Activated CD4-positive, alpha-beta T cell treated with anti-CD3 and anti-CD28 coated beads for 36 hours (primary cell): ENCODE measurements at regions not wholly inside any gene's neighbourhood (a gene's known extent, or its start where the extent isn't known, plus 50 kb on each side); places are given as distances from the start of the nearest gene placed in this dataset.

Experiments
- ATAC-seq: fragments of 200-7000 bp; cut with Tn5 transposase; one replicate; pipeline ENCODE4 v1.10.0; 2021; ENCODE audit warnings: mild to moderate bottlenecking, moderate library complexity
- CTCF ChIA-PET: fragments of 350-600 bp; sonication (Branson Sonifier 250); formaldehyde crosslinking; loops from one replicate; lab custom pipeline; 2021; ENCODE audit warnings: antibody characterized with exemption; lab: Charles Lee
- POLR2A ChIA-PET: fragments of 350-600 bp; sonication (Branson Sonifier 250); formaldehyde crosslinking; loops from one replicate; lab custom pipeline; 2021; ENCODE audit warnings: antibody characterized with exemption, inconsistent platforms; lab: Charles Lee
- DNase-seq: peaks from one replicate; pipeline ENCODE4 v3.0.0-alpha.2; 2020
- H3K27ac Mint-ChIP-seq: one replicate; pipeline ENCODE4 v1.8.0; 2021; ENCODE audit warnings: mixed read lengths
- H3K27me3 Mint-ChIP-seq: one replicate; pipeline ENCODE4 v1.8.0; 2021; ENCODE audit warnings: mixed read lengths
- H3K36me3 Mint-ChIP-seq: one replicate; pipeline ENCODE4 v1.8.0; 2021; ENCODE audit warnings: low read depth, mixed read lengths
- H3K4me1 Mint-ChIP-seq: one replicate; pipeline ENCODE4 v1.8.0; 2021; ENCODE audit warnings: mixed read lengths
- H3K4me3 Mint-ChIP-seq: one replicate; pipeline ENCODE4 v1.8.0; 2021; ENCODE audit warnings: mild to moderate bottlenecking, moderate library complexity, mixed read lengths
- H3K9me3 Mint-ChIP-seq: one replicate; pipeline ENCODE4 v1.8.0; 2021; ENCODE audit warnings: low read depth, mixed read lengths
- intact Hi-C, 2 experiments: fragments of 100-400 bp; cut with DNase I in 1 of 2; cut with micrococcal nuclease in 1 of 2; formaldehyde crosslinking; loops; one replicate each; pipeline versions ENCODE4 v1.14.2 to v1.15.1; 2022 to 2024; cut with DNase I, micrococcal nuclease

GRCh38 chr3:31008994-31009393, 114.5 kb upstream of the GADL1 start:
- no peak for DNase-seq
- ChIA-PET CTCF (no interaction called here), POLR2A (no interaction called here)
- Mint-ChIP-seq H3K27ac (no peak overlapping the region), H3K9me3 (no peaks in the 10 kb centered on the region), H3K4me1 (peaks cover 3% of the 10 kb centered on the region), H3K27me3 (no peaks in the 10 kb centered on the region), H3K36me3 (no peaks in the 10 kb centered on the region), H3K4me3 (no peak overlapping the region)
- intact Hi-C loops, result no loop called here
- ATAC-seq, result no peak

- no peak for ATAC-seq
- H3K27ac Mint-ChIP-seq, result no peak overlapping the region
- H3K9me3 Mint-ChIP-seq, result no peaks in the 10 kb centered on the region
- intact Hi-C loops, result no loop called here
- H3K27me3 Mint-ChIP-seq, result no peaks in the 10 kb centered on the region
- H3K36me3 Mint-ChIP-seq, result no peaks in the 10 kb centered on the region
- peaks cover 10% of the 10 kb centered on the region for H3K4me1 Mint-ChIP-seq
- H3K4me3 Mint-ChIP-seq, result no peak overlapping the region
- CTCF ChIA-PET, result interaction anchor here (1.0 kb wide), 1 partner anchor 13 kb away, joined by 3 read pairs; no protein-coding TSS in a partner anchor
- POLR2A ChIA-PET, result interaction anchor here (0.6 kb wide), 1 partner anchor 14 kb away, joined by 7 read pairs; no protein-coding TSS in a partner anchor
- DNase-seq, result no peak
These were observed 115.4 kb upstream of the GADL1 start for GRCh38 chr3:31009881-31010280.

- ATAC-seq, result no peak
These were observed 116.0 kb upstream of the GADL1 start for GRCh38 chr3:31010491-31010890.

GRCh38 chr3:31011380-31011779, 116.9 kb upstream of the GADL1 start:
- Mint-ChIP-seq H3K27me3 (no peaks in the 10 kb centered on the region), H3K27ac (no peak overlapping the region), H3K9me3 (no peaks in the 10 kb centered on the region), H3K4me1 (peaks cover 10% of the 10 kb centered on the region), H3K36me3 (no peaks in the 10 kb centered on the region), H3K4me3 (no peak overlapping the region)
- ChIA-PET POLR2A (no interaction called here), CTCF (interaction anchor here (1.3 kb wide), 2 partner anchors 10 to 243 kb away, joined by 3 to 5 read pairs; no protein-coding TSS in a partner anchor)
- DNase-seq (no peak), ATAC-seq (no peak)
- intact Hi-C loops, result no loop called here

More at GRCh38 chr3:31010491-31010890, 116.0 kb upstream of the GADL1 start:
- no peak for DNase-seq
- CTCF ChIA-PET, result interaction anchor here (1.0 kb wide), 1 partner anchor 12 kb away, joined by 3 read pairs; no protein-coding TSS in a partner anchor
- Mint-ChIP-seq H3K27me3 (no peaks in the 10 kb centered on the region), H3K4me1 (peaks cover 10% of the 10 kb centered on the region), H3K4me3 (no peak overlapping the region), H3K36me3 (no peaks in the 10 kb centered on the region), H3K27ac (no peak overlapping the region), H3K9me3 (no peaks in the 10 kb centered on the region)
- POLR2A ChIA-PET, result no interaction called here
- intact Hi-C loops, result no loop called here

GRCh38 chr3:31013090-31013489, 118.6 kb upstream of the GADL1 start:
- no peak for DNase-seq
- no peak overlapping the region for H3K4me3 Mint-ChIP-seq

GRCh38 chr3:31013843-31014242, 119.4 kb upstream of the GADL1 start:
- ChIA-PET POLR2A (no interaction called here), CTCF (interaction anchor here (1.4 kb wide), 1 partner anchor 116 kb away, joined by 3 read pairs; no protein-coding TSS in a partner anchor)
- Mint-ChIP-seq H3K4me1 (peaks cover 10% of the 10 kb centered on the region), H3K27me3 (no peaks in the 10 kb centered on the region), H3K36me3 (no peaks in the 10 kb centered on the region), H3K4me3 (no peak overlapping the region), H3K27ac (no peak overlapping the region), H3K9me3 (no peaks in the 10 kb centered on the region)
- no peak for DNase-seq
- ATAC-seq, result no peak
- intact Hi-C loops, result no loop called here

More at GRCh38 chr3:31013090-31013489, 118.6 kb upstream of the GADL1 start:
- H3K4me1 Mint-ChIP-seq, result peaks cover 10% of the 10 kb centered on the region
- no peaks in the 10 kb centered on the region for H3K9me3 Mint-ChIP-seq
- ChIA-PET CTCF (interaction anchor here (1.4 kb wide), 1 partner anchor 117 kb away, joined by 3 read pairs; no protein-coding TSS in a partner anchor), POLR2A (no interaction called here)
- H3K27ac Mint-ChIP-seq, result no peak overlapping the region
- intact Hi-C loops, result no loop called here
- H3K36me3 Mint-ChIP-seq, result no peaks in the 10 kb centered on the region
- H3K27me3 Mint-ChIP-seq, result no peaks in the 10 kb centered on the region
- no peak for ATAC-seq

- Mint-ChIP-seq H3K9me3 (no peaks in the 10 kb centered on the region), H3K27me3 (no peaks in the 10 kb centered on the region), H3K36me3 (no peaks in the 10 kb centered on the region), H3K27ac (no peak overlapping the region), H3K4me1 (peaks cover 7% of the 10 kb centered on the region), H3K4me3 (no peak overlapping the region)
- ATAC-seq, result peak; percentile 73
- ChIA-PET POLR2A (no interaction called here), CTCF (interaction anchor here (1.4 kb wide), 1 partner anchor 115 kb away, joined by 3 read pairs; no protein-coding TSS in a partner anchor)
- intact Hi-C loops, result no loop called here
- peak; percentile 32 for DNase-seq
These were observed 120.0 kb upstream of the GADL1 start for GRCh38 chr3:31014317-31015040.

- intact Hi-C loops, result no loop called here
- CTCF ChIA-PET, result interaction anchor here (1.0 kb wide), 1 partner anchor 16 kb away, joined by 3 read pairs; no protein-coding TSS in a partner anchor
- no peaks in the 10 kb centered on the region for H3K9me3 Mint-ChIP-seq
- H3K4me1 Mint-ChIP-seq, result peaks cover 7% of the 10 kb centered on the region
- no peak for DNase-seq
- no peak overlapping the region for H3K27ac Mint-ChIP-seq
- no peaks in the 10 kb centered on the region for H3K27me3 Mint-ChIP-seq
- POLR2A ChIA-PET, result interaction anchor here (0.5 kb wide), 1 partner anchor 47 kb away, joined by 3 read pairs; no protein-coding TSS in a partner anchor
- no peaks in the 10 kb centered on the region for H3K36me3 Mint-ChIP-seq
- no peak overlapping the region for H3K4me3 Mint-ChIP-seq
- ATAC-seq, result no peak
These were observed 121.7 kb upstream of the GADL1 start for GRCh38 chr3:31016196-31016595.

- peaks cover 5% of the 10 kb centered on the region for H3K9me3 Mint-ChIP-seq
- ChIA-PET CTCF (interaction anchor here (0.9 kb wide), 1 partner anchor 13 kb away, joined by 3 read pairs; no protein-coding TSS in a partner anchor), POLR2A (interaction anchor here (0.6 kb wide), 1 partner anchor 1891 kb away, joined by 3 read pairs; no protein-coding TSS in a partner anchor)
- H3K27ac Mint-ChIP-seq, result no peak overlapping the region
- H3K27me3 Mint-ChIP-seq, result no peaks in the 10 kb centered on the region
- H3K36me3 Mint-ChIP-seq, result no peaks in the 10 kb centered on the region
- H3K4me3 Mint-ChIP-seq, result no peak overlapping the region
- DNase-seq (no peak), ATAC-seq (no peak)
- H3K4me1 Mint-ChIP-seq, result no peaks in the 10 kb centered on the region
- intact Hi-C loops, result no loop called here
These were observed 128.3 kb upstream of the GADL1 start for GRCh38 chr3:31022716-31023115.

- H3K4me1 Mint-ChIP-seq, result no peaks in the 10 kb centered on the region
- no peak overlapping the region for H3K27ac Mint-ChIP-seq
- intact Hi-C loops, result no loop called here
- no peak for DNase-seq
- ChIA-PET CTCF (no interaction called here), POLR2A (no interaction called here)
- H3K27me3 Mint-ChIP-seq, result no peaks in the 10 kb centered on the region
- H3K4me3 Mint-ChIP-seq, result no peak overlapping the region
- H3K9me3 Mint-ChIP-seq, result peaks cover 12% of the 10 kb centered on the region
- H3K36me3 Mint-ChIP-seq, result no peaks in the 10 kb centered on the region
- ATAC-seq, result no peak
These were observed 131.1 kb upstream of the GADL1 start for GRCh38 chr3:31025541-31025940.

- intact Hi-C loops, result no loop called here
- CTCF ChIA-PET, result interaction anchor here (0.7 to 0.8 kb wide), 2 partner anchors 153 to 247 kb away, joined by 3 to 4 read pairs; no protein-coding TSS in a partner anchor
These were observed 132.8 kb upstream of the GADL1 start for GRCh38 chr3:31027191-31027761.

More at GRCh38 chr3:31027191-31027761, 132.8 kb upstream of the GADL1 start:
- ATAC-seq, result no peak
- DNase-seq, result no peak
- H3K9me3 Mint-ChIP-seq, result peaks cover 12% of the 10 kb centered on the region
- H3K27ac Mint-ChIP-seq, result no peak overlapping the region
- POLR2A ChIA-PET, result no interaction called here
- H3K4me1 Mint-ChIP-seq, result no peaks in the 10 kb centered on the region
- H3K27me3 Mint-ChIP-seq, result no peaks in the 10 kb centered on the region
- no peak overlapping the region for H3K4me3 Mint-ChIP-seq
- H3K36me3 Mint-ChIP-seq, result no peaks in the 10 kb centered on the region
